NCI-H345 (cell line): ENCODE measurements at regions not wholly inside any gene's neighbourhood (a gene's known extent, or its start where the extent isn't known, plus 50 kb on each side); places are given as distances from the start of the nearest gene placed in this dataset.
"Not testable (repeated sequence)": the region's sequence is repeated elsewhere in the genome, so short reads cannot be mapped to it uniquely, and the experiment has no call there.

Experiments used
- DNase-seq: peaks from one replicate; lab custom pipeline; 2025; lab: John Stamatoyannopoulos, UW

DNA sequence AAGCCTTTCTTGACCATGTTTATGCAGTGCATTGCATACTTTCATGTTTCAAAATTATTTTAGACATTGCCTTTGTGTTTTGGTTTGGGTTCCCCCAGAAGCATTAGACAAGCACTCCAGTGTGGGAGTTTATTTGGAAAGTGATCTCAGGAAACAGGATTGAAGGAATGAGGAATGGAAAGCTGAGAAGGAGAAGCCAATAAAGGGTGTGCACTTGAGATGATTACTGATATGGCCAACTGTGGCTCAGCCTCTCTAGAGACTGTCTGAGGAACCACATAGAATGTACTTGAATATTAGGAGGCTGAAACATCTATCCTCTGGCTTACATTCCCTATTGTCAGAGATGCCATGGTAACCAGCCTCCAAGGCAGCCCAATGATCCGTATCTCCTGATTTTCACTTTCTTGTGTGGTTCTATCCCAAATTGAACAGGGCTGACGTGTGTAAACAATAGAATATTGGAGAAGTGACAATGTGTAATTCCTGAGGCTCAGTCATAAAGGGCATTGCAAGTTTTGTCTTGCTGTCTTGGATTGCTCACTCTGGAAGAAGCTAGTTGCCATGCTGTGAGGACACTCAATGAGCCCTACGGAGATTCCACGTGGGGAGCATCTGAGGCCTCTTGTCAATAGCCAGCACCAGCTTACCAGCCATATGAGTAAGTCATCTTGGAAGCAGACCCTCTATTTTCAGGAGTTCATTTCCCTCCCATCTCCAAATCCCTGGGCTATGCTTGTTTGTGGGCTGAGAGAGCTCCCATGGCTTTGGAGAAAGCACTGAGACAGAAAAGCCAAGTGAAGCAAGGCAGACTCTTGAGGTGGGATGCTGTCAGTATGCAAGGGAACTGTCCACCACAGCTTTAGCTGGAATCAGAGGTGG is 84.7 kb downstream of the SCN11A start:
- no peak for DNase-seq

DNA sequence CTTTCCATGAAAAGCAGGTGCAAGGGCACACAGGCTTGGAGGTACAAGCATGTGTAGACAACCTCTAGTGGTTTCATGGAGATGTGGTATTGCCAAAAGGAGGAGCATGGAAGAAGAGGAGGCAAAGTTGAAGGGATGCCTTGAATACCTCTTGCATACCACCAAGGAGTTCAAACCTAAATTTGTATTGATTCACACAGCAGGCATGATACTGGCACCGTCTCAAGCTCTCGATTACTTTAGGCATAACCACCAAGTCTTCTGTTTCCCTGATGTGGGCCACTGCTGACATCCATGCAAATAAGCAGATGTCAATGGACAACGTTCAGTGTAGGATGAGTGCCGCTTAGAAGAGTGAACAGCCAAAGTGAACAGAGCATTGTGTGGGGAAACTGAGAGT is 87.1 kb downstream of the SCN11A start:
- no peak for DNase-seq

DNA sequence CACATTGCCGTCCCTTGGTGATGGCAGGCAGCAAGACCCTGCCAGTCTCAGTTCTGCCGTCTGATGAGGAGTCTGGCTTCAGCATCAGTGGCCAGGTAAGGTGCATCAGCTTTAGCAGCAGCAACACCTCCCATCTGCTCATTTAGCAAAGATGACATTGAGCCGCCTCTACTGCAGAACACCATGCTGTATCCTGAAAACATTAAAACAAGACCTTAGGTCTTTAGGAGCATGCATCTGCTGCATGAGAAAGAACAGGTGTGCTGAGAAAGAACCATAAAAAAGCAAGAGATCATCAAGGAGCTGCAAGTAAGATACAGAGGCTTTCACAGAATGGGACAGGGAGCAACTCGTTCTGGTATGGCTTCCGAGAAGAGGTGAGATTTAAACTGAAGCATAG is 87.5 kb downstream of the SCN11A start:
- no peak for DNase-seq

DNA sequence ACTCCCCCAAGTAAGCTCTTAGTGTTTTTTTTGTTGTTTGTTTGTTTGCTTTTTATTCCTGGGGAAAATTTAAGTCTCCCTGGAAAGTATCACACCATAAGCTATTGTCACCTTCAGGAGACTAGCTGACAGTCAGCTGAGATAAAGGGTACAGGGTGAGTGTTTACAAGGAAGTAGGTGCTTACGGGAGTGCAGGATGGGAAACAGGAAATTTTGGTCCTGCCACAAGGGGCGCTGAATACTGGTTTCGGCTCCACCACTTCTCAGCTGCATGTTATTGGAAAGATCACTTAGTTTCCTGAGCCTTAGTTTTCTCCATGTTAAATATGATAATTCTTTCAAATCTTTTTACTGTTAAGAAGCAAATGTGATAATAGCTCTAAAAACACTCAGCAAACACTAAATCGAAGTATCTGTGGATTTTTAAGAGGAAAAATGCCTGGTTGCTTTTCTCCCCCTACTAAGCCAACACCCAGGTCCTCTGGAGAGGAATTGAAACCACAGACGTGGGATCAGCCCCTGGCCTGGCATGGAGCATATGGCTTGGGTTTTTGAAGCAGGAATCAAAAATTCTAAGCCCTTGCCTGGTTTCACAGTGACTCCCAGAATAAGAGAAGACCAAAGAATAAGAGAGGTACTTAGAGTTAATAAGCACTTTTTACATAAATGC is 90.7 kb downstream of the SCN11A start:
- DNase-seq: peak; percentile 71

DNA sequence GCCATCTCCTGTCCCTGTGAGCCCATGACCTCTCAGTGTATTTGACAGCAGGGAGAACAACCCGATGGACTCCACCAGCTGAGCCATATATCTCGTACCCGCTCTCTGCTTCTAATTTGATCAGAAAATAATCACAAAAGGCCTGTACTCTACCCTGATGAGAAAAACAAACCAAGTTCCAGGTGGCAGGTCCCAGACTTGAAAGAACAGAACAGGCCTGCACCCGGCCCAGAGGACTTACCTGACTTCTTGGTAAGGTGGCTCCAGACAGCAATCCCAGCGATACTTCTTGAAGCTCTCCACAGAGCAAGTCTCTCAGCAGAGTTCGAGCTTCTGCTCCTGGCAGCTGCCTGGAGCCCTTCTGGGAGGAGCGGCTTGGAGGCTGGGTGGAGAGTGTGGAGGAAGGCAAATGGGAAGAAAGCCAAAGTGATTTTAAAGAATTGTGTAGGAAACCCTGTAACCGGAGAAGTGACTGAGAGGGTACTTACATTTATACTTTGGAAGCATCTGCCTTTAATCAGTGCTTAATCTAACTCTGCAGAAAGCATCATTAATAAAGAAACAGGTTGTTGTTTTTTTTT is 91.6 kb downstream of the SCN11A start:
- no peak for DNase-seq

DNA sequence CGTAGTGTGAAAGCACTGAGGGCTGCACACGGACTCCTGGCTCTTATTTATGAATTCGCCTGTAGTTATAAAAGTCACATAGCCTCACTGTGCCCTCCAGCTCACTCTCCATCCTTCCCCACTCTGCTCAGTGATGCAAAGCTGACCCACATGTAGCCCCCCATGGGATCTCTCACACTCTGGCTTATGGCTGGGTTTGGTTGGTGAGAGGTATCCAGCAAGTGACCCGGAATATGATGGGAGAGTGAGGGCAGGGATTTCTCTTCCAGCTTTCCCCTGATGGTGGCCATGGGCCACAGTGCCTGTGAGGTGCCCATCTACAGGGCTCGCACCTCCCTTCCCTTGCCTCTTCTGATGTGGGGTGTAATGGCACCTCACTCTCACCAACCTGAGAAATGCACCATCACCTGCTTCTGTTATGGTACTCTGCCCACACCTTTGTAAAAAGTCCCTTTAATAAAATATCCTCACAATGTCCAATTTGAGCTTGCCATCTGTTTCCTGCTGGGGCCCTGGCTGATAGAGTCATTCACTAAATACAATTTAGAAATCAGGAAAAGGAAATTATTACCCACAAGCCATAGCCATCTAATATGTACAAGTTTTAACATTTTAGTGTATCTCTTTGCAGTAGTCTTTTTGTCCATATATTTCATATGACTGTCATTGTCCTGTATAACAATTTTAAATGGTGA is 93.6 kb downstream of the SCN11A start:
- DNase-seq: no peak

DNA sequence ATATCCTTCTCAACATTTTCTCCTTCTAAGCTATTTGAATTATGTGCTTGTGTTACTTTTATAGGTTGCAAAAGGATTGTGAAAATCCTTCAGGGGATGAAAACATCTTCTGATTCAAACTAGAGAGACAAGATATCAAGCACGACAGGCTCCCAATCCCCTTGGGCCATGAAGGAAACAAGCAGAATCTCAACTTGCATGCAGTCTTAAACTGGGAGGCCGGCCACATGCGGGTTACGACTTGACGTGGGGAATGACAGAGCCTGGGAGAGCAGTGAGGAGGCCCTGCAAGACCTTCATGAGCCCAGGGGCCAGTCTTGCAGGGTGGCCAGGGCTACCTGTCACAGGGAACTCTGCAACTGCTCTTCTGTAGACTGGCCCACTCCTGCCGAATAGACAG is 94.4 kb downstream of the SCN11A start:
- DNase-seq: no peak

DNA sequence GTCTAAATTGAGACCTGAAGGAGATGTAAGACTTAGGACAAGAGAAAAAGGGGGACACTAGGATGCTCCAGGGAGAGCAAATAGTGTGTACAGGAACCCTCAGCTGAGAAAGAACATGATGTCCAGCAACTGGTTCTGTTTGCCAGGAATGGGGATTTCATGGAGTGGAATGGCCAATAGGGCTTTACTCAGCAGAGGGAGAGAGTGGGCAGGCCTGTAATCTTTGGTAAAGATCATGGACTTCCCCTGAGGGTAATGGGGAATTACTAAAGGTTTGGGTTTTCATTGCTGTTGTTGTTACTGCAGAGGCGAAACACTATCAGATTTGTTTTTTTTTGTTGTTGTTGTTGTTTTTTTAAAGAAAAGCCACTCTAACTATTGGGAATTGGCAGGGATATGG is 99.0 kb downstream of the SCN11A start:
- no peak for DNase-seq

DNA sequence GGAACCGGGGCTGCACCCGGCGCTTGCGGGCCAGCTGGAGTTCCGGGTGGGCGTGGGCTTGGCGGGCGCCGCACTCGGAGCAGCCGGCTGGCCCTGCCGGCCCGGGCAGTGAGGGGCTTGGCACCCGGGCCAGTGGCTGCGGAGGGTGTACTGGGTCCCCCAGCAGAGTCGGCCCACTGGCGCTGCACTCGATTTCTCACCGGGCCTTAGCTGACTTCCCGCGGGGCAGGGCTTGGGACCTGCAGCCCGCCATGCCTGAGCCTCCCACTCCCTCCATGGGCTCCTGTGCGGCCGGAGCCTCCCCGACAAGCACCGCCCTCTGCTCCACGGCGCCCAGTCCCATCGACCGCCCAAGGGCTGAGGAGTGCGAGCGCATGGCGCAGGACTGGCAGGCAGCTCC is 100.6 kb downstream of the SCN11A start:
- DNase-seq: not testable (repeated sequence)

DNA sequence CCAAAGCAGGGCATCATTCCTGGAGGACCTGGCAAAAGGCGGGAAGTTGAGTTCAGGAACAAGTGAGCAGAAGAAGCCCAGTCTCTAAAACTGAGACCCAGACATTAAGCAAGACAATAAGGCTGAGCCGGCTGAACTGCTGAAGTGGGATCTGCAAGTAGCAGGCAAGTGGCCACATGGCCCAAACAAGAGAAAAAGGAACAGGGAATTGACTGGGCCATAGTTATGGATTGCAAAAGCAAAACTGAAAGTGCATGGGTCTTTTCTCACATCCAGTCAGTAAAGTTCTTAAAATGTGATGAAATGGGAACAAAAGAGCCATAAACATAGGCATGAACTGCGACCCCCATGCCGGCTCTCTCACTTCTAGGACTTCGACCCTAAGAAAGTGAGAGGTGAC is 101.2 kb downstream of the SCN11A start:
- DNase-seq: no peak

DNA sequence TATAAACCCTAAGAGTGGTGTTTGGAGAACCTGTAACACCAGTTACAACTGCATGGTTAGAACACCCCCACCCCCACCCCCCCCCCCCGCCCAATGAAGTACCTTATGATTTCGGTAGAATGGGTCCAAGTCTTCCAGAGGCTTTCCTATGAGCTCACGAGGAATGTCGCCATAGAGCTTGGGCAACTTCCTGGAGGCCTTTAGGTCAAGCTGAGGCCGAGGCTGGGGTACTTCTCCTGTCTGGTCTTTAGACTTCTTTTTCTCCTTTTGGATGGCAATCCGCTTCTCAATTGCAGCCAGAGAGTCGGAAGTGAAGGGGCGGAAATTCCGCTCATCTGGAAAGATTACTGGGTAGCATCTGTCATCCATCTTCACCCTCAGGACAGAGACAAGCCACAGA is 101.8 kb downstream of the SCN11A start:
- DNase-seq: no peak

DNA sequence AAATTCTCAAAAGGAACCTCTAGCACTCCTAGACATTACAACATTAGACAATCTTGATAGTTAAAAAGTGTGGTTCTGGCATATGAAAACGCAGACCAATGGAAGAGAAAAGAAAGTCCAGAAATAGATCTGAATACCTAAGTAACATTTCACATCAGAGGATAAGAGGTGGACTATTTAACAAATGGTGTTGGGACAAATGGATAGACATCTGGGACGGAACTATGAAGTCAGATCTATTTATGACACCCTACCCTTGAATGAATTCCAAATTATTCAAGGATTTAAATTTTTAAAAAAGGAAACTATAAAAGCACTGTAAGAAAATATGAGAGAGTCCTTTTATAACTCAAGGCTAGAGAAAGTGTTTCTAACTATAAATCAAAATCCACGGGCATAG is 111.3 kb downstream of the SCN11A start:
- DNase-seq: no peak

DNA sequence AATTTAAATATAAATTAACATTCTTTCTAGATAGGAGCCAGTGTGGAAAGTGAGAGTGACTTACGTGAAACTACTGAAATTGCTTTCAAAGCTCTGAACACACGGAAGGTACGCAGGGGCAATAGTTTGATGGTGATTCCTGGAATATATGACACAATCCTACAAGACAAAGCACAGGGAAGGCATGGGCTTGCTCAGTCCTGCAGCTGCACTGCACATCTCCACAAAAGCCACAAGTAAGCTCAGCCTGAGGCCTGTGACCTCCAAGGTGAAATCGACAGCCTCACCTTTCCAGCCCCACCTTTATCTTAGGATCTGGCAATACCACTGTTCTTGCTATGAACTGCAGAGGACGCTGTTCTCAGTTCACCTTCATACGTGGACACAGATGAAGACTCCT is 109.3 kb upstream of the SCN10A start:
- no peak for DNase-seq

DNA sequence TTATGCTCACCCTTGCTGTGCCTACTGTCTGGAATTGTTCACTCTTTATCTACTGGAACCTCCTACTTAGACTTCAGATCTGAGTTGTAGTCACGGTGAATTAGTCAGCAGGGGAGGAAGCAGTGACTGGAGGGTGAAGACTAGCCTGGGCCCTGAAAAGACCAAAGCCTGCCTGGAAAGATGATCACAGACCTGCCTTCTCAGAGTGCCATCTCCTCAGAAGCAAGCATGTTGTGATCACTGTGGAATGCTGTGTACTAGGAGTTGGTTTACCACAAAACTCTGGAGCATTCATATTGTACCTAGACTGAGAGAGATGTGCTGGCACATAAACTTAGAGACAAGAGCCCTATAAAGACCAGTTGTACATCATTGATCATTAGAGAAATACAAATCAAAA is 100.7 kb upstream of the SCN10A start:
- no peak for DNase-seq

DNA sequence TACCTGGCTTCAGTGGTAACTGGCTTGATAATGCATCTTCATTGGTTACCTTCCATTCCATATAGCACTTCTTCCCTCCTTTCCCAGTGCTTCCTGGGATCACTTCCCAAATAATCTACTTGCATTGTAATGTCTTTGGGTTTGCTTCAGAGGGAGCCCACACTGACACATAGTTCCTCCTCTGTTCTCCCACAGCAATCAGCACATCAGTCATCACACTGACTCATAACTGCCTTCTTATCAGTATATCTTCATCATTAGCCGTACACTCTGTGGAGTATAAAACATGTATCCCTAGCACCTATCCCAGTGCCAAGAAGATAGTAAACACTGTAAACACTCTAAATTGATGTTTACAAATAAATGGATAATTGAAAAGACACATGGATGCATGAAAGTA is 91.4 kb upstream of the SCN10A start:
- no peak for DNase-seq

DNA sequence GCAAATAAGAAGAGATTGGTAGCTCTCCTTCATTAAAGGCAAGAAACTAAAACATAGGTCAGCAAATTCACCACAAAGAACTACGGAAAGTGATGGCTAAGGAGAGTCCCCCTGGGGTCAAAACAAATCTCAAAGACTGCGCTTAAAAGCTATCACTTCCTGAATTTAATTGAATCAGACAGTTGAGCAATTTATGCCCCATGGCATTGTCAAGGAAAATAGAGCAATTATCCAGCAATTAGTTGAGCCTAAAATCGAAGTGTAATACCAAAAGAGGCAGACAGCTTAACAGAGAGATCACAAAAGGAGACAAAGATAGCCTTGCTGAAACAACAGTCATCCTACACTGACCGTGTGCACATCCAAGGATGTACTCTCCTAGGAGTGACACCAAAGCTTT is 74.4 kb upstream of the SCN10A start:
- DNase-seq: no peak

DNA sequence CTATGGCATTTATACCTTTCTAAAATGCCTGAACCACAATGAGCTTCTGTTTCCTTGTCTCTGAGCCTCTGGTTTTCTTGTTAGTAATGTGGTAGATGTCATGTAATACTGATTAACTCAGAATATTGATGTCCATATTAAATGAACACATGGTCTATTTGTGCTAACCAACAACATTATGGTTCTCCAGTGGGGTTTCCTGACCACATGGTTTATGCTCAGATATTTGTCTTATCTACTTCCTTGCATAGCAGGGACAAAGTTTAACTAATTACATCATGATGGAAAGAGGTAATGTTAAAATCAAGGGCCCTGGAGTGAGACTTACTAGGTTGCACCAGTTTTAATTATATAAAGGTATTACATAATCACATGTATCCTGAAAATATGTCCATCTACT is 62.6 kb upstream of the SCN10A start:
- DNase-seq: no peak
